Peyer's patch (tissue), 4 donors: ENCODE measurements at regions not wholly inside any gene's neighbourhood (a gene's known extent, or its start where the extent isn't known, plus 50 kb on each side); places are given as distances from the start of the nearest gene placed in this dataset.

Experiments used
- DNase-seq, 3 donors: peaks; one replicate each; pipeline ENCODE4 v3.0.0-alpha.2; 2017 to 2019
- H3K27ac ChIP-seq, 4 donors: fragments of 200-600 bp; sonication (generic); one replicate each; pipeline ENCODE4 v1.5.1; 2016 to 2019
- H3K27me3 ChIP-seq, 2 donors: fragments of 200-600 bp; sonication (generic); one replicate each; pipeline ENCODE4 v1.5.1; 2019
- H3K36me3 ChIP-seq, 3 donors: fragments of 200-600 bp; sonication (generic); one replicate each; pipeline ENCODE4 v1.5.1; 2016 to 2019
- H3K4me1 ChIP-seq, 4 donors: fragments of 200-600 bp; sonication (generic); one replicate each; pipeline ENCODE4 v1.5.1; 2016 to 2019
- H3K4me3 ChIP-seq, 4 donors: fragments of 200-600 bp; sonication (generic); 1 replicate in 3 of 4; 2 replicates in 1 of 4; pipeline ENCODE4 v1.5.1; 2016 to 2019; ENCODE audit warnings: mild to moderate bottlenecking in 1 of 4
- H3K9me3 ChIP-seq, 4 donors: fragments of 200-600 bp; sonication (generic); one replicate each; pipeline ENCODE4 v1.5.1; 2016 to 2019; ENCODE audit warnings: mild to moderate bottlenecking in 1 of 4
- CTCF ChIP-seq, 6 experiments: fragments of 450-650 bp in 4 of 6; fragments of 200-600 bp in 2 of 6; sonication (generic) in 1 of 6; IDR thresholded peaks; one replicate each; pipeline ENCODE4 v1.5.1; 2017 to 2019; ENCODE audit warnings: antibody characterized with exemption in 6 of 6, mild to moderate bottlenecking in 3 of 6, moderate library complexity in 1 of 6
- POLR2A ChIP-seq, 2 donors: fragments of 450-650 bp; IDR thresholded peaks; one replicate each; pipeline ENCODE4 v1.5.1; 2017; ENCODE audit warnings: antibody characterized with exemption in 2 of 2, mild to moderate bottlenecking in 2 of 2, moderate library complexity in 2 of 2

- no peaks in the 10 kb centered on the region for H3K9me3 ChIP-seq
- TF ChIP-seq POLR2A (IDR thresholded peaks at IDR 0.05) (no peak), CTCF (IDR thresholded peaks at IDR 0.05) (no peak)
- H3K4me3 ChIP-seq, result no peak overlapping the region
- no peaks in the 10 kb centered on the region for H3K4me1 ChIP-seq
- H3K36me3 ChIP-seq, result no peaks in the 10 kb centered on the region
- no peaks in the 10 kb centered on the region for H3K27me3 ChIP-seq
- no peak for DNase-seq
- no peak overlapping the region for H3K27ac ChIP-seq
Measured at GRCh38 chr6:128648022-128648598, 127.7 kb upstream of the PTPRK start.

- Histone ChIP-seq H3K4me3 (no peak overlapping the region), H3K9me3 (no peaks in the 10 kb centered on the region), H3K36me3 (no peaks in the 10 kb centered on the region), H3K27ac (no peak overlapping the region), H3K4me1 (no peaks in the 10 kb centered on the region), H3K27me3 (no peaks in the 10 kb centered on the region)
- TF ChIP-seq POLR2A (IDR thresholded peaks at IDR 0.05), result no peak
- TF ChIP-seq CTCF (IDR thresholded peaks at IDR 0.05), result no peak
- no peak for DNase-seq
Measured at GRCh38 chr6:128642132-128642531, 121.7 kb upstream of the PTPRK start.

GRCh38 chr6:128641703-128642102 is 121.3 kb upstream of the PTPRK start:
- no peak for DNase-seq

GRCh38 chr6:128638817-128639216 is 118.4 kb upstream of the PTPRK start:
- Histone ChIP-seq H3K27me3 (no peaks in the 10 kb centered on the region), H3K36me3 (no peaks in the 10 kb centered on the region), H3K27ac (no peak overlapping the region), H3K9me3 (no peaks in the 10 kb centered on the region), H3K4me3 (no peak overlapping the region), H3K4me1 (no peaks in the 10 kb centered on the region)
- TF ChIP-seq POLR2A (IDR thresholded peaks at IDR 0.05) (no peak), CTCF (IDR thresholded peaks at IDR 0.05) (no peak)
- no peak for DNase-seq

More at GRCh38 chr6:128641703-128642102, 121.3 kb upstream of the PTPRK start:
- Histone ChIP-seq H3K27ac (no peak overlapping the region), H3K4me1 (no peaks in the 10 kb centered on the region), H3K36me3 (no peaks in the 10 kb centered on the region), H3K4me3 (no peak overlapping the region), H3K9me3 (no peaks in the 10 kb centered on the region), H3K27me3 (no peaks in the 10 kb centered on the region)
- no peak for TF ChIP-seq CTCF (IDR thresholded peaks at IDR 0.05)
- no peak for TF ChIP-seq POLR2A (IDR thresholded peaks at IDR 0.05)

- TF ChIP-seq POLR2A (IDR thresholded peaks at IDR 0.05) (no peak), CTCF (IDR thresholded peaks at IDR 0.05) (no peak)
- Histone ChIP-seq H3K4me3 (no peak overlapping the region), H3K9me3 (no peaks in the 10 kb centered on the region), H3K36me3 (no peaks in the 10 kb centered on the region), H3K27ac (no peak overlapping the region), H3K4me1 (no peaks in the 10 kb centered on the region), H3K27me3 (no peaks in the 10 kb centered on the region)
- DNase-seq, result no peak
Measured at GRCh38 chr6:128635219-128635618, 114.8 kb upstream of the PTPRK start.

- Histone ChIP-seq H3K27me3 (no peaks in the 10 kb centered on the region), H3K36me3 (no peaks in the 10 kb centered on the region), H3K4me1 (no peaks in the 10 kb centered on the region), H3K27ac (no peak overlapping the region), H3K9me3 (no peaks in the 10 kb centered on the region), H3K4me3 (no peak overlapping the region)
- TF ChIP-seq POLR2A (IDR thresholded peaks at IDR 0.05) (no peak), CTCF (IDR thresholded peaks at IDR 0.05) (no peak)
- no peak for DNase-seq
Measured at GRCh38 chr6:128632131-128632530, 111.7 kb upstream of the PTPRK start.
